Activated CD4-positive, alpha-beta T cell treated with anti-CD3 and anti-CD28 coated beads for 4 hours (primary cell): ENCODE measurements at regions not wholly inside any gene's neighbourhood (a gene's known extent, or its start where the extent isn't known, plus 50 kb on each side); places are given as distances from the start of the nearest gene placed in this dataset.

Experiments used
- DNase-seq, 2 donors: peaks; one replicate each; pipeline ENCODE4 v3.0.0-alpha.2; 2020

DNA sequence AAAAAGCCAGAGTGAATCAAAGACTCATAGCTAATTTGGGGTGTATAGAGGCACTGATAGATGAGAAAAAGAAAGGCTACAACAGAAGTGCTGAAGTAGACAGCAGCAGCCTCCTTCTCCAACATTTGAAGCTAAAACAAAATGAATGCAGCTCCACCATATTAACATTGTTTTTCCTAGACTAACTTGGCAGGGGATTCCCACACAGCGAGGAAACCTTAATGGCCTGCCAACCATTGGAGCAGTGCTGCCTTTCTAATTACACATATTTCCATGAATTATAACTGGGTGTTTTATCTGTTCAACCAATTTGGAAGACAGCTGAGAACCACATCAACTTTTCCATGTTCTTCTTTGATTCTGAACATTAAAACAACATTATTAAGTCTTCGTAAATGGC lies 478.6 kb downstream of the LIG4 start:
- no peak for DNase-seq

- DNase-seq: no peak
Measured at GRCh38 chr13:107736170-107736569, 479.2 kb downstream of the LIG4 start.

DNA sequence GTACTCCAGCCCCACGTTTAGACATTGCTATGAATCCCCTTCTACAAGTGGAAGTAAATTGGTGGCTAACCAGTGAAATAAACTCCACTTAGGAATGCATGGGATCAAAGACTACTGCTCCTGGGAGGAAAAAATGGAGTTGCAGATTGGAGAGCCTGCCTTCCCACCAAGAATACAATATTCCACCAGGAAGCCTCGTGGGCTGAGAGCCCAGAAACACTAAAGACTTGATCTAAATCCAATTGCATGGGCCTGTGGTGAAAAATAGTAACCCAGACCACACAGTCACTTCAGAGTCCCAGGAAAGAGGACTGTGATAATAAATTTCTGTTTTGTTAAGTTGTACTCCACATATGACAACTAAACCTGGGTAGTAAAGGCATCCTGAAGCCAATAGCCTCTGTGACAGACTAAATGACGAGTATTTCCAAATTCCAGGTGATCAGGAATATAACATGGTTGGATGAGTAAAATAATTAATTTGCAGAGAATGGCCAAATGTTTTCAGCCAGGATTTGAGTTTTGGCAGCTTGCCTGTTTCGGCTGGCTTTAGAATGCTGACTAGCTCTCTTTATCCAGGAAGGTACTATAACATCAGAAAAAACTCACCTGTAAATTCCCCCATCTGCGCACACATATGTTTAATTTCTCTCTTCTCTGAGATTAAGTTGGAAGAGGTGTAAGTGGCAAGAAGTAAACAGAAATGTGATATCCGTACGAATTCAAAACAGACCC lies 480.3 kb downstream of the LIG4 start:
- no peak for DNase-seq

- DNase-seq: no peak
Measured at GRCh38 chr13:107733276-107733675, 482.1 kb downstream of the LIG4 start.

DNA sequence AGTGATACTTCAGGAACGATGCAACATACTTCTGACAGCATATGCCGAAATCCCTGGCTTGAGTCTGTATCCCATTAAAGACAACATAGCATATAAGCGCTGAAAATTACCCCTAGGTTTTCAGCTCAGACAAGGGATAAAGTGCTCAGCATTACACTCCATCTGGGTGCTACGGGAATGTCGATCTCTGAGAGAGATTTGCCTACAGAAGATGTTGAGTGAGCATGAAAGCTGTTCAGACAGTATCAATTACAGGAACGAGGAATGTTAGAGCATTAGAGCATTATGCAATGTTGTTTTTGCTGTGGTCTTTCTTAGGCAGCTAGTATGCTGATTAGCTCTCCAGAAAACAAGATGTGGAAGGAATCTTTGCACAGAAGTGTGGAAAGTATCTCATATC lies 484.5 kb downstream of the LIG4 start:
- DNase-seq: no peak

DNA sequence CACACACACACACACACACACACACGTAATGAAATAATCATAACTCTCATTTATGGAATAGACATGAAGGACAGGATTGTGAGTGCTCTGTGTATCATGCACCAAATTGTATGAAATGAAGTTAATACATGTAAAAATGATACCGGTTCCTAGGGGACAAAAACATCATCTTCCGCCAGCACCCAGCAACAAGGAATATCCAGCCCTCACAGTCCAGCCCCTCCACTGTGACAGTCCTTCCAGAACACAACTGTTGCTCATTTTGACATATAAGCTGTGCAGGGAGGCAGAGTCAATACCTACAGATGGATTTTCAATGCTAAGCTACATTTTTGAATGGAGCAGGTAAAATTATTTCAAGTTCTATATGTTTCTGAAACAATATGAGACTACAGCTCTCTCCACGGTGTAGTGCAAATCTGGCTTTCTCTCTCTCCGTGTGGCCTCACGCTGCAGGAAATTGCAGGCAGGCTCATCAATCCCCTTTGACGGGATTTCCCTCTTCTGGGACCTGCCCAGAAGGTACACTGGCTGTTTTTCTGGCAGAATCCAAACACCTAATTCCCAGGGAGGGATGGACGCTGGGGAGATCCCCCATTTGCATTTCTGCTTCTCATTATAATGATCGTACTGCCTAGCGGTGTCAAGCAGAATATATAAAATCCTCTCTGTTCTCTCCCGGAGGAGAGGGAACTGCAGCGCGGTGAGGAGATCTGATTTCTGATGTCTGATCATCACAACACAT lies 494.0 kb downstream of the LIG4 start:
- no peak for DNase-seq

DNA sequence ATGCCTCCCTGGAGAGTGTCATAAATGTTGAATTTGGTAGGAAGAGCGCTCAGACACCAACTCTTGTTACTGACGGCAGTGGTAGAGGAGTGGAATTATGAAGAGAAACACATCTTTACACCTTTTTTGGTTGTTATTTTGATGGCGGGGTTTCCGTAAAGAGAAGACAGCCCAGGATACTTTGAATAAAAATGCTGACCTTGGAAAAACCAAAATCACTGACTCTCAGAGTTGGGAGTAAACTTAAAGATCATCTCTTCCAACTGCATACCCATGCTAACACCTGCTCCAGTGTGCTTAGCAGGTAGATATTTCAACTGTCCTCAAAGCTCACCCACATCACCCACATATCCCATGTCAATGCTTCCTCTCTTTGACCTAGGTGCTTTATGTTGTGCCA lies 498.6 kb downstream of the LIG4 start:
- no peak for DNase-seq

- DNase-seq: no peak
Measured at GRCh38 chr13:107716241-107716640, 499.1 kb downstream of the LIG4 start.

DNA sequence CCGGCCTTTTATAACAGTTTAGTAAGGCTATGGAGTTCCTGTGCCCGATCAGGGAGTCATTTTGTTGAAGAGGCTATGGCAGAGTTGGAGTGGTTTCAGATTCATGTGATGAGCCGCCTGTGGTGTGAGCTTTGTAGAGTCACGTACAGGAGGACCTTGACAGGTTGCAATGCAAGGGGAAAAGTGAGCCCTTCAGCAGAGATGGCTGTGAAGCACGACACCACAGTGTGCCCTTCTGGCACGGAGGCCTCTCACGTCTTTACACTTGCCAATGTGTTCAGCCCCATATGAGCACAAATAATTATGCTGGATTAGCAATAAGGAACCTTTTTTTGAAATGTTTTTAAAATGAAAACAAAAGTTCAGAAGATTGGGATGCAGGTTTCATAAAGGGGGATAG lies 499.8 kb downstream of the LIG4 start:
- DNase-seq: no peak

- DNase-seq: no peak
Measured at GRCh38 chr13:107713314-107713713, 502.0 kb downstream of the LIG4 start.

DNA sequence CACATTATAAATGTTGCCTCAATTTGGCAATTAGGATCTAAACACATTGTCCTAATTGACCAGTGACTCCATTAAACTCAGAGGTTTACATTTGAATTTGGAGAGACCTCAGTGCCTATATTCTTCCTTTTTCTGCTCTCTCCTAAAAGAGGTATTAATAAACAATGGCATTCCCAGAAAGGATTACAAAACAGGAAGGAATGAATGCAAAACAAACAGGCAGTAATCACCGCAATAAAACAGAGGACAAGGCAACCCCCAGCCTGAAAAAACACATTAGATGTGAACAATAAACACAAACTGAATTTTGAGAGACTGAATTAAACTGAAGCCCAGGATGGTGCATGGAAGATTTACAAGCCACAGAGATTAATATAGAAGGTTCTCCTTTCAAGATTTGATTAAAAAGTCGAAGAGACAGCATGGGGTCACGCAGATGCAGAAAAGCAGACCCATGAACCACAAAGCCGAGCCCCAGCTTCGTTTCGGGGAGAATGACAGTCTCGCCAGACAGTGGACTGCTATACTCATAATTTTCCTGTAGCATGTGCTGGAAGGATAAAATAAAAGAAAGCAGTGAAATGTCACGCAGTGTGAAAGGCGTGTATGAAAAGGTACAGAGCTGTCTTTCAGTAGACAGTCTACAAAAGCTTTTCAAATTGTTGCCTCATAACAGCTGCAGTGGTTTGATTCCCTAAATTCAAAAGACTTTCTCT lies 503.0 kb downstream of the LIG4 start:
- no peak for DNase-seq

DNA sequence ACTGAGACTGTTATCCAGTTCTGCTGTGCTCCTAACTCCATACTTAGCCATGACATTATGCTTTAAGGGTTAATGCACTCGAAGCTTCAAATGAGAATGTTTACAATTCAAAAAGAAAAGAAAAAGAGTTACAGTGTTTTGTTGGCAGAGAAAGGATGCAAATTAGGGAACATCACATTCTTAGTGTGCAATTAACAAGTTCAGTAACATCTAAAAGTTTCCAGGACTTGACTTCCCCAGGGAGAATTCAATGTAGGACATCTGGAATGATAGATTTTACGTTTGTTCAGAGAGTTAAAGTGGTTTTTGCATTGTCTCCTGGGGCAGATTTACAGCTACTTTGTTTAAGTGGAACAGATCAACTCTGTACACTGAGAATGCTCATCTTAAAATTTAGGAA lies 525.2 kb downstream of the LIG4 start:
- DNase-seq: no peak

GRCh38 chr13:107685876-107686275 lies 529.5 kb downstream of the LIG4 start:
- no peak for DNase-seq

DNA sequence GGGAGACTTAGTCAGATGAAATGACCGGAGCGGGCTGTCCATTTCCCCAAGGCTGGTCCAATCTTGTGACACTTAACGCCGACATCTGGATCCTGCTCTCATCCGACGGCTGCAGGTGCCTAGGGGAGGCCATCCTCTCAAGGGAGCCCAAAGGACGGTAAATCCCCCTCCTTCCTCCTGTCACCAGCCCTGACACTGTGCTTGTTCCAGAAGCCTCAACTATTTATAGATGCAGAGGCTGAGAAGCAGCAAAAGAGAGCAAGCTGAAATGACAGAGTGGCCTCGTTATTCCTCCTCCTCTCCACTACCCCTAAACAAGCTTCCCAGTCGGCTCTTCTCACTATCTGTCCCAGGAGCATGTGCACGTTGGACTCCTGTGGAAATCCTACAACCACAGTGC lies 533.7 kb downstream of the LIG4 start:
- no peak for DNase-seq

GRCh38 chr13:107680115-107680514 lies 535.2 kb downstream of the LIG4 start:
- no peak for DNase-seq

DNA sequence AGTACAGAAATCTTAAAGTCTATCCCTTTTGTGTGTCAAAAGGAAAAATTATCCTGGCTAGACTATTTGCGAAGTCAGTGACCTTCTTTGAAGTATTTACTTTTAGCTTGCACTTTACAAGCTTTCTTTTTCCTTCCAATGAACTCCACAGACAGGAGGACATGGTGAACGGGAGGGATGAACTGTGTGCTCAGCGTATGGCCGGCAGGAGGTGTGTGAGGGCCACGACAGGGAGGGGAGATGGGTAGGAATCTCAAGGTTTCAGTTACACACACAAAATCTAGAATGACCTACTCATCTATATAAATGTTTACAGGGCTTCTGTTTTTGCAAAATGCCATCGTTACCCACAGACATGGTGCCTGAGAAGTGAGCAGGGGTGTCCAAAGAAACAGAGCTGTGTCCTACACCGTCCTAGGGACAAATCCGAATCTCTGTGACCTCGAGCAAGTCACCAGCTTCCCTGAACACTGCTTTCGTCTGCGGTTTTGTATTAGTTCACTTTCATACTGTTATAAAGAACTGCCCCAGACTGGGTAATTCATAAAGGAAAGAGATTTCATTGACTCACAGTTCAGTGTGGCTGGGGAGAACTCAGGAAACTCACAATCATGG lies 537.2 kb downstream of the LIG4 start:
- DNase-seq: no peak

DNA sequence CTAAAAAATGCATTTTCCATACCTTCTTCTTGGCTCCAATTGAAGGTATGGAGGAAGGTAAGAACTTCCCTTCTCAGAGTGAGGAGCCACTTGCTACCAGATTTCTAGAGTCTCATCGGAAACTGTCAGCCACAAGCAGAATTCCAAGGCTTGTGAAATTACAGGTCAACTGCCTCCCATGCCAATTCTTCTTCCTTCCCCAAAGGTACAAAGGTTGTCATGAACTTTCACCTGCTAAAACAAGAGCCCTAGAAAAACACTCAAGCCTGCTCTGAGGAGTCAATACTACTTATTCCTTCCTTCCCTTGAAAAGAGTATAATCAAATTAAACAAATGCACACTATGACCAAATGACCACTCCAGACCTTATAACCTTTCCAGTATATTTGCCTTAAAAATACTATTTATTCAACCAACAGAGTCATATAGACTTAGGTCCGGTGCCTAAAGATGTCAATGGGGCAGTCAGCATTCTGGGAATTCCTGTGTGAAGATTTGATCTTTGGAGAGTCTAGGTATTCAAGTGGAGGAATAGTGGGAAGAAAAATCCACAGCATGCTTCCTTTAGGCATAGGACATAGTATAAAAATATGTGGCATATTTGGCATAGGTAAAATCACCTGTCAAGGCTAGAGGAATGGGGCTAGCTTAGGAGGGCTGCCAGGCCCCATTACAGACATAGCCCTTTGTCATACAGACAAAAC lies 539.3 kb downstream of the LIG4 start:
- no peak for DNase-seq

DNA sequence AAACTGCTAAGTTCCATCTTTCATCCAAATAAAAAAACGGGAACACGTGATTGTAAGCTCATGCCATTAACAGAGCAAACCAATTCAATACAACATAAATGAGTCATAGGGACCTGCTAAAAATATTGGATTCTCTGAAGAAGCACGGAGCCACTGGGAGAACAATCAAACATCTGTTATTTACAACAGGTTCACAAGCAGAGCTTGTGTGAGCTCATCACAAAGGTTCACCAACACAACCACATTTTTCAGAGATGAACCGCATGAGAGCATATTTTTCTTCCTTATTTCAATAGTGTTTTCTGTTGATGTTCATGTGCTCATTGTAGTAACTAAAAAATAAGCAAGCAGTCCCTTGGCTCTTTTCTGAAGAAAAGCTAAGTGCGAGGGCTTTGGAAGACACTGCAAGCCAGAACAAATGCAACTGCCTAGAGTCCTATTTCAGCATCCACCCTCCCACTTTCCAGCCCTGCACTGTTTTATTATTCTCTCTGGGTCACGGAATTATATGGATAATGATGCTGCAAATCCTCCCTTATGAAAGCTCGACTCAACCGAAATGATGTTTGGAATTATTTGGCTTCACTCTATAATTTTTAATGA lies 545.8 kb downstream of the LIG4 start:
- no peak for DNase-seq

- DNase-seq: no peak
Measured at GRCh38 chr13:107665926-107666458, 549.3 kb downstream of the LIG4 start.

- DNase-seq: no peak
Measured at GRCh38 chr13:107650081-107650701, 565.1 kb downstream of the LIG4 start.

GRCh38 chr13:107649079-107649478 lies 566.3 kb downstream of the LIG4 start:
- DNase-seq: no peak

GRCh38 chr13:107644136-107644535 lies 571.2 kb downstream of the LIG4 start:
- no peak for DNase-seq
